BJ (cell line): ENCODE measurements at regions not wholly inside any gene's neighbourhood (a gene's known extent, or its start where the extent isn't known, plus 50 kb on each side); places are given as distances from the start of the nearest gene placed in this dataset.

Experiments used
- CTCF ChIA-PET: fragments of 350-600 bp; formaldehyde crosslinking; extraction: SDS; loops from one replicate; lab custom pipeline; 2021; ENCODE audit warnings: antibody characterized with exemption, inconsistent platforms; lab: Yijun Ruan, JAX
- POLR2A ChIA-PET: fragments of 300-600 bp; sonication (Branson Sonifier 250); formaldehyde crosslinking; extraction: SDS; loops from one replicate; lab custom pipeline; 2021; ENCODE audit warnings: antibody characterized with exemption; lab: Charles Lee
- DNase-seq: peaks from one replicate; pipeline ENCODE4 v3.0.0-alpha.2; 2011; ENCODE audit warnings: low read depth
- H3K27me3 ChIP-seq: 2 replicates; pipeline ENCODE4 v1.6.0; 2011; ENCODE audit warnings: low read length; ENCODE audit not compliant: control insufficient read depth, insufficient read depth
- H3K36me3 ChIP-seq: 2 replicates; pipeline ENCODE4 v1.5.1; 2011; ENCODE audit warnings: low read length; ENCODE audit not compliant: control insufficient read depth, insufficient read depth
- H3K4me3 ChIP-seq: 2 replicates; pipeline ENCODE4 v1.5.1; 2011; ENCODE audit warnings: low read depth, mild to moderate bottlenecking, control low read depth, low read length
- TF ChIP-seq, protein P1 (sequence below): IDR thresholded peaks from 2 replicates; pipeline ENCODE4 v1.5.1; 2011; ENCODE audit warnings: low read depth, mild to moderate bottlenecking, control low read depth, inconsistent platforms, low read length, moderate library complexity; ENCODE audit not compliant: insufficient read depth

DNA sequence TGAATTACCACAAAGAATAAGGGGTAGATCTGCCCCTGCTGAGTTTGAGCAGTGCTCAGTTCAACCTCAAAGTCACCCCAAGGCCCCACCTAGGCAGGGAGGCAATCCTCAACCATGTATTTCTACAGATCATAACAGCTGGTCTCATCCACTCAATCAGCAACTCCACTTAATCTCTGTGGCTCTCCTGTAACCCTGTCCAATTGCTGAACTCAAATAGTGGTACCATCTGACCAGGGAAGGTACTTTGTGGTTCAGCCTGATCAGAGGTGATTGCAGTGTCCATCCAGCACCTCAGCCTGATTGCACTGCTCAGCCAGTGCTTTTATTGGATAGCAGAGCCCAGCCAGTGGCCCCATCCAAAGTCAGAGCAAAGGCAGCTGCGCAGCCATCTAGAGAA, 91.0 kb upstream of the SLC4A10 start:
- ChIA-PET POLR2A (no interaction called here), CTCF (no interaction called here)
- Histone ChIP-seq H3K4me3 (no peak overlapping the region), H3K36me3 (no peaks in the 10 kb centered on the region), H3K27me3 (no peaks in the 10 kb centered on the region)
- no peak for DNase-seq
- TF ChIP-seq, protein P1, sequence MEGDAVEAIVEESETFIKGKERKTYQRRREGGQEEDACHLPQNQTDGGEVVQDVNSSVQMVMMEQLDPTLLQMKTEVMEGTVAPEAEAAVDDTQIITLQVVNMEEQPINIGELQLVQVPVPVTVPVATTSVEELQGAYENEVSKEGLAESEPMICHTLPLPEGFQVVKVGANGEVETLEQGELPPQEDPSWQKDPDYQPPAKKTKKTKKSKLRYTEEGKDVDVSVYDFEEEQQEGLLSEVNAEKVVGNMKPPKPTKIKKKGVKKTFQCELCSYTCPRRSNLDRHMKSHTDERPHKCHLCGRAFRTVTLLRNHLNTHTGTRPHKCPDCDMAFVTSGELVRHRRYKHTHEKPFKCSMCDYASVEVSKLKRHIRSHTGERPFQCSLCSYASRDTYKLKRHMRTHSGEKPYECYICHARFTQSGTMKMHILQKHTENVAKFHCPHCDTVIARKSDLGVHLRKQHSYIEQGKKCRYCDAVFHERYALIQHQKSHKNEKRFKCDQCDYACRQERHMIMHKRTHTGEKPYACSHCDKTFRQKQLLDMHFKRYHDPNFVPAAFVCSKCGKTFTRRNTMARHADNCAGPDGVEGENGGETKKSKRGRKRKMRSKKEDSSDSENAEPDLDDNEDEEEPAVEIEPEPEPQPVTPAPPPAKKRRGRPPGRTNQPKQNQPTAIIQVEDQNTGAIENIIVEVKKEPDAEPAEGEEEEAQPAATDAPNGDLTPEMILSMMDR: no peak

GRCh38 chr2:161546635-161547034, 77.6 kb upstream of the SLC4A10 start:
- CTCF ChIA-PET: no interaction called here
- Histone ChIP-seq H3K27me3 (no peaks in the 10 kb centered on the region), H3K36me3 (no peaks in the 10 kb centered on the region), H3K4me3 (no peak overlapping the region)
- DNase-seq: no peak
- POLR2A ChIA-PET: no interaction called here
- TF ChIP-seq, protein P1: no peak

DNA sequence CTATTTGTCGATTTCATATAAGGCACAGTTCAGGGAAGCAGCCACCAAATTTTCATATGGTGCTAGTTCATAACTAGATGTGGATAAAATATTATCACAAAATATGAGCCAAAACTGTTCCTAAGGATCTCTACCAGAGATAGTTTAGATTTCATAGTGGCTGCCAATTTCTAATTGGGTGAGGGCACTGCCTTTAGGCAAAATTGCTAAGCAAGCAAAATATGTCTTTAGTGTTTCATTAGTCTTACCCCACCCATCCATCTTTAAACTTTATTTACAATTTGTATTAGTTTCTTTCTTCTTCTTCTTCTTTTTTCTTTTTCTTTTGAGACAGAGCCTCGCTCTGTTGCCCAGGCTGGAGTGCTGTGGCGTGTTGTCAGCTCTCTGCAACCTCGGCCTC, 77.1 kb upstream of the SLC4A10 start:
- ChIA-PET CTCF (no interaction called here), POLR2A (no interaction called here)
- Histone ChIP-seq H3K27me3 (no peaks in the 10 kb centered on the region), H3K36me3 (no peaks in the 10 kb centered on the region), H3K4me3 (no peak overlapping the region)
- TF ChIP-seq, protein P1: no peak
- no peak for DNase-seq

DNA sequence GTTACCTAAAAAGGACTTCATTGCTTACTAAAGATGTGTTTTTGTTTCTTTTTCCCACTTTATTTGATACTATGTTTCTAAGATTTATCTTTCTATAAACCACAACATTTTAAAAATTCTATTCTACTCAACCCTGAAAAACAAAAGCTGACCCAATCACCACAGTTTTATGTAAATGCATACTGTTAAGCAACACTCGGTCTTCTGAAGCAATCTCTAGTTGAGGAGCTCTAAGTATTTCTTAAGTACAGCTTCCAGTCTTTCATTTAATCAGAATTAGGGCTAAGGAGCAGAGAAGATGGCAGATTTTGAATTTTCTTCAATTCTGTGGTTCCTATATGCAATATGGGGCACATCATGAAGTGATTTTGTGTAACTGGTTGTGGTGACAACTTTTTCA, 72.2 kb upstream of the SLC4A10 start:
- ChIA-PET POLR2A (no interaction called here), CTCF (no interaction called here)
- TF ChIP-seq, protein P1: no peak
- Histone ChIP-seq H3K36me3 (no peaks in the 10 kb centered on the region), H3K27me3 (no peaks in the 10 kb centered on the region), H3K4me3 (no peak overlapping the region)
- DNase-seq: no peak

GRCh38 chr2:161555826-161556225, 68.4 kb upstream of the SLC4A10 start:
- TF ChIP-seq, protein P1: no peak
- CTCF ChIA-PET: no interaction called here
- POLR2A ChIA-PET: no interaction called here

More at GRCh38 chr2:161555826-161556225, 68.4 kb upstream of the SLC4A10 start:
- Histone ChIP-seq H3K36me3 (no peaks in the 10 kb centered on the region), H3K4me3 (no peak overlapping the region), H3K27me3 (no peaks in the 10 kb centered on the region)
- DNase-seq: no peak
